ENCODE measurements at regions not wholly inside any gene's neighbourhood (a gene's known extent, or its start where the extent isn't known, plus 50 kb on each side); places are given as distances from the start of the nearest gene placed in this dataset.

GRCh38 chr9:13570068-13570974 is 290.8 kb upstream of the MPDZ start:
- no peak for TF ChIP-seq CSRNP3 (CRISPR knock-in tag; IDR thresholded peaks at IDR 0.05)
- no peak for TF ChIP-seq ZNF70 (CRISPR knock-in tag; IDR thresholded peaks at IDR 0.05)
- ATAC-seq, result no peak

- TF ChIP-seq ZFP3 (CRISPR knock-in tag; IDR thresholded peaks at IDR 0.05) (no peak), ZC3H10 (CRISPR knock-in tag; IDR thresholded peaks at IDR 0.05) (no peak), GLIS3 (CRISPR knock-in tag; IDR thresholded peaks at IDR 0.05) (no peak), ESRRG (CRISPR knock-in tag; IDR thresholded peaks at IDR 0.05) (no peak), TOX (CRISPR knock-in tag; IDR thresholded peaks at IDR 0.05; ENCODE audit: borderline replicate concordance) (no peak), ISL1 (CRISPR knock-in tag; IDR thresholded peaks at IDR 0.05) (no peak), POU6F1 (CRISPR knock-in tag; IDR thresholded peaks at IDR 0.05; ENCODE audit: borderline replicate concordance, low read depth) (no peak), CSDC2 (CRISPR knock-in tag; IDR thresholded peaks at IDR 0.05) (no peak), PATZ1 (CRISPR knock-in tag; IDR thresholded peaks at IDR 0.05; ENCODE audit: borderline replicate concordance) (no peak), OSR1 (CRISPR knock-in tag; IDR thresholded peaks at IDR 0.05) (no peak), PPARA (CRISPR knock-in tag; IDR thresholded peaks at IDR 0.05; ENCODE audit: borderline replicate concordance) (no peak), TSHZ2 (CRISPR knock-in tag; IDR thresholded peaks at IDR 0.05) (no peak)
- no peak for ATAC-seq
Measured at GRCh38 chr9:13569602-13570067, 290.1 kb upstream of the MPDZ start.

- ATAC-seq, result peak; percentile 27; the same call in 1 of the 3 replicates
- TF ChIP-seq RARB (CRISPR knock-in tag; IDR thresholded peaks at IDR 0.05), result no peak
- TF ChIP-seq PPARA (CRISPR knock-in tag; IDR thresholded peaks at IDR 0.05; ENCODE audit: borderline replicate concordance), result no peak
- TF ChIP-seq TSHZ2 (CRISPR knock-in tag; IDR thresholded peaks at IDR 0.05), result no peak
- TF ChIP-seq ESRRG (CRISPR knock-in tag; IDR thresholded peaks at IDR 0.05), result no peak
- TF ChIP-seq TCF4 (CRISPR knock-in tag; IDR thresholded peaks at IDR 0.05; ENCODE audit: borderline replicate concordance), result no peak
- TF ChIP-seq ARNTL (CRISPR knock-in tag; IDR thresholded peaks at IDR 0.05; ENCODE audit: borderline replicate concordance, low read depth), result no peak
- TF ChIP-seq ZNF70 (CRISPR knock-in tag; IDR thresholded peaks at IDR 0.05), result no peak
- no peak for TF ChIP-seq ZNF8 (CRISPR knock-in tag; IDR thresholded peaks at IDR 0.05)
- no peak for TF ChIP-seq ZC3H10 (CRISPR knock-in tag; IDR thresholded peaks at IDR 0.05)
- TF ChIP-seq PATZ1 (CRISPR knock-in tag; IDR thresholded peaks at IDR 0.05; ENCODE audit: borderline replicate concordance), result no peak
- TF ChIP-seq SNAI2 (CRISPR knock-in tag; IDR thresholded peaks at IDR 0.05), result no peak
- no peak for TF ChIP-seq CREB5 (CRISPR knock-in tag; IDR thresholded peaks at IDR 0.05; ENCODE audit: low read depth)
- TF ChIP-seq GLIS3 (CRISPR knock-in tag; IDR thresholded peaks at IDR 0.05), result no peak
- TF ChIP-seq BACH2 (CRISPR knock-in tag; IDR thresholded peaks at IDR 0.05; ENCODE audit: borderline replicate concordance), result no peak
- TF ChIP-seq OSR1 (CRISPR knock-in tag; IDR thresholded peaks at IDR 0.05), result no peak
Measured at GRCh38 chr9:13568841-13569601, 289.5 kb upstream of the MPDZ start.

Measured in SK-N-SH treated with all-trans-retinoic acid at 6 μM for 48 hours (cell line).